ENCODE measurements at regions not wholly inside any gene's neighbourhood (a gene's known extent, or its start where the extent isn't known, plus 50 kb on each side); places are given as distances from the start of the nearest gene placed in this dataset.

DNA sequence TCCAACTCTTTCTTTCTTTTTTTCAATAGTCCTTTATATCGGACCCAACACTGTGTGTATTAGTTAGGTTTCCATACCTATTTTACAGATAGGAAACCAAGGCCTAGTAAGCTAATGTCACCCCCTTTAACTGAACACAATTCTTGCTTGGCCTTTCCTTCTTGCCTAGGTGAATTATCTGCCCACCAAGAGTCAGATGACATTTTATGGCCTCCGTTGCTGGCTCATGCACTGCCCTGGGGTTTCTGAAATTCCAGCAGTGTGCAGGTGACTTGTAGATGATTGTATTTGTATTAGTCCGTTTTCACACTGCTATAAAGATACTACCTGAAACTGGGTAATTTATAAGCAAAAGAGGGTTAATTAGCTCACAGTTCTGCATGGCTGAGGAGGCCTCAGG, 293.8 kb downstream of the GAS1 start:
- Histone ChIP-seq H2AFZ (ENCODE audit: low read depth, low read length) (no peak overlapping the region), H3K27ac (ENCODE audit: low read length) (no peak overlapping the region), H4K20me1 (ENCODE audit: insufficient read depth) (no peaks in the 10 kb centered on the region), H3K27me3 (ENCODE audit: insufficient read depth, low read depth, low read length) (no peaks in the 10 kb centered on the region), H3K4me2 (ENCODE audit: low read length) (no peak overlapping the region), H3K4me3 (ENCODE audit: low read length) (no peak overlapping the region), H3K9me3 (ENCODE audit: low read length) (no peaks in the 10 kb centered on the region), H3K79me2 (replicated peaks; ENCODE audit: insufficient read depth, low read length) (no peaks in the 10 kb centered on the region), H3K9me2 (ENCODE audit: insufficient read depth, low read length) (no peaks in the 10 kb centered on the region), H3K9ac (ENCODE audit: low read length) (no peak overlapping the region), H3K36me3 (ENCODE audit: insufficient read depth, low read length) (no peaks in the 10 kb centered on the region), H3F3A (ENCODE audit: insufficient read depth, low read length, poor library complexity, severe bottlenecking) (no peaks in the 10 kb centered on the region)
- TF ChIP-seq EZH2 (IDR thresholded peaks at IDR 0.05; ENCODE audit: borderline replicate concordance, insufficient read depth, low read length, poor library complexity, severe bottlenecking) (no peak), TAF1 (IDR thresholded peaks at IDR 0.05; ENCODE audit: low read depth) (no peak), MXI1 (conservative IDR thresholded peaks at IDR 0.05; ENCODE audit: poor library complexity, severe bottlenecking) (no peak), RAD21 (conservative IDR thresholded peaks at IDR 0.05) (no peak)

DNA sequence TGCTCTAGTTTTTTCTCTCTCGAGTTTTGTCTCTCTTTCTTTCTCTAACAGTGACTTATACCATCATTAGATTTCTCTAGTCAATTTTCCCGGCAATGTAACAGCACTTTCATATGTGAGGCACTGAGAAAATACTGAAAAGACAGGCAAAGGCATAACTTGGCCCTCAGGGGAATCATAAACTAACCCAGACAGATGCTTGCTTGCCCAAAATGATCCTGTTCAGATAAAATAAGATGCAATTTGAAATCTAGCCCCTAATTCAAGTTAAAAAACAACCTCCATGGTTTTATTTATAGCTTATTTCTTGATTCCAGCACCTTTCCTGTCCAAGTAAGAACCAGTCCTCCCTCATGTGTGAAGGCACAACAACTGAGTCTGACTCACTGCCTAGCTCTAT, 294.6 kb downstream of the GAS1 start:
- no peaks in the 10 kb centered on the region for H3K79me2 ChIP-seq (replicated peaks; ENCODE audit: insufficient read depth, low read length)
- no peak overlapping the region for H3K4me3 ChIP-seq (ENCODE audit: low read length)
- TF ChIP-seq, protein P1, sequence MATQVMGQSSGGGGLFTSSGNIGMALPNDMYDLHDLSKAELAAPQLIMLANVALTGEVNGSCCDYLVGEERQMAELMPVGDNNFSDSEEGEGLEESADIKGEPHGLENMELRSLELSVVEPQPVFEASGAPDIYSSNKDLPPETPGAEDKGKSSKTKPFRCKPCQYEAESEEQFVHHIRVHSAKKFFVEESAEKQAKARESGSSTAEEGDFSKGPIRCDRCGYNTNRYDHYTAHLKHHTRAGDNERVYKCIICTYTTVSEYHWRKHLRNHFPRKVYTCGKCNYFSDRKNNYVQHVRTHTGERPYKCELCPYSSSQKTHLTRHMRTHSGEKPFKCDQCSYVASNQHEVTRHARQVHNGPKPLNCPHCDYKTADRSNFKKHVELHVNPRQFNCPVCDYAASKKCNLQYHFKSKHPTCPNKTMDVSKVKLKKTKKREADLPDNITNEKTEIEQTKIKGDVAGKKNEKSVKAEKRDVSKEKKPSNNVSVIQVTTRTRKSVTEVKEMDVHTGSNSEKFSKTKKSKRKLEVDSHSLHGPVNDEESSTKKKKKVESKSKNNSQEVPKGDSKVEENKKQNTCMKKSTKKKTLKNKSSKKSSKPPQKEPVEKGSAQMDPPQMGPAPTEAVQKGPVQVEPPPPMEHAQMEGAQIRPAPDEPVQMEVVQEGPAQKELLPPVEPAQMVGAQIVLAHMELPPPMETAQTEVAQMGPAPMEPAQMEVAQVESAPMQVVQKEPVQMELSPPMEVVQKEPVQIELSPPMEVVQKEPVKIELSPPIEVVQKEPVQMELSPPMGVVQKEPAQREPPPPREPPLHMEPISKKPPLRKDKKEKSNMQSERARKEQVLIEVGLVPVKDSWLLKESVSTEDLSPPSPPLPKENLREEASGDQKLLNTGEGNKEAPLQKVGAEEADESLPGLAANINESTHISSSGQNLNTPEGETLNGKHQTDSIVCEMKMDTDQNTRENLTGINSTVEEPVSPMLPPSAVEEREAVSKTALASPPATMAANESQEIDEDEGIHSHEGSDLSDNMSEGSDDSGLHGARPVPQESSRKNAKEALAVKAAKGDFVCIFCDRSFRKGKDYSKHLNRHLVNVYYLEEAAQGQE (IDR thresholded peaks at IDR 0.05; ENCODE audit: borderline replicate concordance): no peak
- no peak for TF ChIP-seq RAD21 (conservative IDR thresholded peaks at IDR 0.05)
- TF ChIP-seq TAF1 (IDR thresholded peaks at IDR 0.05; ENCODE audit: low read depth): no peak
- TF ChIP-seq EP300 (conservative IDR thresholded peaks at IDR 0.05; ENCODE audit: poor library complexity, severe bottlenecking): no peak
- TF ChIP-seq CTCF (IDR thresholded peaks at IDR 0.05; ENCODE audit: poor library complexity, severe bottlenecking): no peak
- TF ChIP-seq EZH2 (IDR thresholded peaks at IDR 0.05; ENCODE audit: borderline replicate concordance, insufficient read depth, low read length, poor library complexity, severe bottlenecking): no peak
- TF ChIP-seq MXI1 (conservative IDR thresholded peaks at IDR 0.05; ENCODE audit: poor library complexity, severe bottlenecking): no peak
- no peak for TF ChIP-seq POLR2AphosphoS5 (IDR thresholded peaks at IDR 0.05)
- TF ChIP-seq SMC3 (conservative IDR thresholded peaks at IDR 0.05; ENCODE audit: poor library complexity): no peak
- no peak overlapping the region for H3K4me2 ChIP-seq (ENCODE audit: low read length)
- H3F3A ChIP-seq (ENCODE audit: insufficient read depth, low read length, poor library complexity, severe bottlenecking): no peaks in the 10 kb centered on the region
- H3K9ac ChIP-seq (ENCODE audit: low read length): no peak overlapping the region
- no peaks in the 10 kb centered on the region for H3K27me3 ChIP-seq (ENCODE audit: insufficient read depth, low read depth, low read length)
- no peaks in the 10 kb centered on the region for H3K36me3 ChIP-seq (ENCODE audit: insufficient read depth, low read length)
- no peak overlapping the region for H3K27ac ChIP-seq (ENCODE audit: low read length)
- no peaks in the 10 kb centered on the region for H3K9me2 ChIP-seq (ENCODE audit: insufficient read depth, low read length)
- H3K9me3 ChIP-seq (ENCODE audit: low read length): no peaks in the 10 kb centered on the region
- H4K20me1 ChIP-seq (ENCODE audit: insufficient read depth): no peaks in the 10 kb centered on the region
- H2AFZ ChIP-seq (ENCODE audit: low read depth, low read length): no peak overlapping the region

- no peaks in the 10 kb centered on the region for H4K20me1 ChIP-seq (ENCODE audit: insufficient read depth)
- H3K9me2 ChIP-seq (ENCODE audit: insufficient read depth, low read length): no peaks in the 10 kb centered on the region
- H3F3A ChIP-seq (ENCODE audit: insufficient read depth, low read length, poor library complexity, severe bottlenecking): no peaks in the 10 kb centered on the region
- TF ChIP-seq SMC3 (conservative IDR thresholded peaks at IDR 0.05; ENCODE audit: poor library complexity) (no peak), CTCF (IDR thresholded peaks at IDR 0.05; ENCODE audit: poor library complexity, severe bottlenecking) (no peak), MXI1 (conservative IDR thresholded peaks at IDR 0.05; ENCODE audit: poor library complexity, severe bottlenecking) (no peak), EZH2 (IDR thresholded peaks at IDR 0.05; ENCODE audit: borderline replicate concordance, insufficient read depth, low read length, poor library complexity, severe bottlenecking) (no peak), RAD21 (conservative IDR thresholded peaks at IDR 0.05) (no peak), POLR2AphosphoS5 (IDR thresholded peaks at IDR 0.05) (no peak), EP300 (conservative IDR thresholded peaks at IDR 0.05; ENCODE audit: poor library complexity, severe bottlenecking) (no peak), TAF1 (IDR thresholded peaks at IDR 0.05; ENCODE audit: low read depth) (no peak)
- TF ChIP-seq, protein P1 (IDR thresholded peaks at IDR 0.05; ENCODE audit: borderline replicate concordance): no peak
- no peaks in the 10 kb centered on the region for H3K36me3 ChIP-seq (ENCODE audit: insufficient read depth, low read length)
- no peak overlapping the region for H2AFZ ChIP-seq (ENCODE audit: low read depth, low read length)
- no peak overlapping the region for H3K4me2 ChIP-seq (ENCODE audit: low read length)
- H3K9me3 ChIP-seq (ENCODE audit: low read length): no peaks in the 10 kb centered on the region
- no peak overlapping the region for H3K27ac ChIP-seq (ENCODE audit: low read length)
- H3K9ac ChIP-seq (ENCODE audit: low read length): no peak overlapping the region
- H3K27me3 ChIP-seq (ENCODE audit: insufficient read depth, low read depth, low read length): no peaks in the 10 kb centered on the region
- H3K4me3 ChIP-seq (ENCODE audit: low read length): no peak overlapping the region
- no peaks in the 10 kb centered on the region for H3K79me2 ChIP-seq (replicated peaks; ENCODE audit: insufficient read depth, low read length)
These were observed 295.7 kb upstream of the TUT7 start for GRCh38 chr9:86649913-86650312.

All from neural cell (in vitro differentiated cells).